ENCODE measurements at regions not wholly inside any gene's neighbourhood (a gene's known extent, or its start where the extent isn't known, plus 50 kb on each side); places are given as distances from the start of the nearest gene placed in this dataset.

- Histone ChIP-seq H3K27ac (ENCODE audit: low read depth, low read length) (no peak overlapping the region), H3K9me3 (ENCODE audit: control insufficient read depth in 1 of 2, insufficient read depth in 1 of 2, low read depth in 1 of 2, low read length in 2 of 2) (no peaks in the 10 kb centered on the region), H3K9me2 (ENCODE audit: insufficient read depth) (no peaks in the 10 kb centered on the region), H3K4me2 (ENCODE audit: low read length) (no peak overlapping the region), H3K79me2 (ENCODE audit: insufficient read depth, low read length) (no peaks in the 10 kb centered on the region), H3K27me3 (ENCODE audit: insufficient read depth, low read length) (no peaks in the 10 kb centered on the region), H3K4me3 (replicated peaks in 1 of 2; ENCODE audit: low read depth in 1 of 2, low read length in 2 of 2) (no peak overlapping the region), H3K9ac (ENCODE audit: low read length) (no peak overlapping the region), H4K20me1 (ENCODE audit: insufficient read depth) (no peaks in the 10 kb centered on the region), H3K36me3 (ENCODE audit: control insufficient read depth in 1 of 2, insufficient read depth in 2 of 2, low read length in 2 of 2) (no peaks in the 10 kb centered on the region), H2AFZ (ENCODE audit: low read depth, low read length, poor library complexity, severe bottlenecking) (no peak overlapping the region), H3K4me1 (ENCODE audit: control insufficient read depth in 1 of 2, insufficient read depth in 2 of 2, low read length in 2 of 2) (no peaks in the 10 kb centered on the region)
- TF ChIP-seq EZH2phosphoT487 (IDR thresholded peaks at IDR 0.05; ENCODE audit: borderline replicate concordance) (no peak), POLR2A (IDR thresholded peaks at IDR 0.05; ENCODE audit: borderline replicate concordance, extremely low read depth, insufficient read depth, insufficient read length) (no peak), CEBPB (IDR thresholded peaks at IDR 0.05; ENCODE audit: low read depth) (no peak), RAD21 (IDR thresholded peaks at IDR 0.05; ENCODE audit: low read depth) (no peak), YY1 (IDR thresholded peaks at IDR 0.05; ENCODE audit: extremely low read depth, insufficient replicate concordance, low read depth, low read length) (no peak), FOSL1 (IDR thresholded peaks at IDR 0.05; ENCODE audit: low read depth) (no peak), CBX3 (IDR thresholded peaks at IDR 0.05; ENCODE audit: low read depth) (no peak), TCF7L2 (IDR thresholded peaks at IDR 0.05; ENCODE audit: borderline replicate concordance, extremely low read depth, insufficient read depth, insufficient read length) (no peak), SIN3A (IDR thresholded peaks at IDR 0.05; ENCODE audit: low read depth) (no peak)
- no TSS peak for BruUV-seq (replicated peaks)
- intact Hi-C loops (cut with micrococcal nuclease): no loop called here
- ChIA-PET CTCF (no interaction called here), POLR2A (no interaction called here), RAD21 (ENCODE audit: low non-redundant PET in 1 of 2, low total read pairs in 2 of 2, uncharacterized antibody in 2 of 2, unreplicated experiment in 2 of 2) (no interaction called here)
- ATAC-seq (no peak), DNase-seq (ENCODE audit: low read depth, low spot score) (no peak)
Measured at GRCh38 chr6:113394216-113394615, 462.9 kb upstream of the MARCKS start.

GRCh38 chr6:113394729-113395128 lies 462.4 kb upstream of the MARCKS start:
- BruUV-seq (replicated peaks): no TSS peak
- Histone ChIP-seq H3K4me3 (replicated peaks in 1 of 2; ENCODE audit: low read depth in 1 of 2, low read length in 2 of 2) (no peak overlapping the region), H3K79me2 (ENCODE audit: insufficient read depth, low read length) (no peaks in the 10 kb centered on the region), H3K4me1 (ENCODE audit: control insufficient read depth in 1 of 2, insufficient read depth in 2 of 2, low read length in 2 of 2) (no peaks in the 10 kb centered on the region), H2AFZ (ENCODE audit: low read depth, low read length, poor library complexity, severe bottlenecking) (no peak overlapping the region), H3K27me3 (ENCODE audit: insufficient read depth, low read length) (no peaks in the 10 kb centered on the region), H3K9me2 (ENCODE audit: insufficient read depth) (no peaks in the 10 kb centered on the region), H4K20me1 (ENCODE audit: insufficient read depth) (no peaks in the 10 kb centered on the region), H3K36me3 (ENCODE audit: control insufficient read depth in 1 of 2, insufficient read depth in 2 of 2, low read length in 2 of 2) (no peaks in the 10 kb centered on the region), H3K4me2 (ENCODE audit: low read length) (no peak overlapping the region), H3K9ac (ENCODE audit: low read length) (no peak overlapping the region), H3K9me3 (ENCODE audit: control insufficient read depth in 1 of 2, insufficient read depth in 1 of 2, low read depth in 1 of 2, low read length in 2 of 2) (no peaks in the 10 kb centered on the region), H3K27ac (ENCODE audit: low read depth, low read length) (no peak overlapping the region)
- intact Hi-C loops (cut with micrococcal nuclease): no loop called here
- CTCF ChIA-PET: no interaction called here
- no peak for DNase-seq (ENCODE audit: low read depth, low spot score)
- POLR2A ChIA-PET: no interaction called here
- TF ChIP-seq MAX (IDR thresholded peaks at IDR 0.05): no peak
- no peak for ATAC-seq
- RAD21 ChIA-PET (ENCODE audit: low non-redundant PET in 1 of 2, low total read pairs in 2 of 2, uncharacterized antibody in 2 of 2, unreplicated experiment in 2 of 2): no interaction called here
